Neuron (in vitro differentiated cells): ENCODE measurements at regions not wholly inside any gene's neighbourhood (a gene's known extent, or its start where the extent isn't known, plus 50 kb on each side); places are given as distances from the start of the nearest gene placed in this dataset.
"Not testable (repeated sequence)": the region's sequence is repeated elsewhere in the genome, so short reads cannot be mapped to it uniquely, and the experiment has no call there.

ENCODE experiments used
- H2AFZ ChIP-seq: one replicate; pipeline ENCODE4 v1.6.1; 2013; ENCODE audit warnings: low read depth, mild to moderate bottlenecking, inconsistent platforms, low read length, moderate library complexity
- H3K27me3 ChIP-seq: one replicate; pipeline ENCODE4 v1.6.1; 2013; ENCODE audit warnings: low read length; ENCODE audit not compliant: insufficient read depth
- H3K36me3 ChIP-seq: one replicate; pipeline ENCODE4 v1.6.1; 2013; ENCODE audit warnings: low read length; ENCODE audit not compliant: insufficient read depth
- H3K4me1 ChIP-seq: one replicate; pipeline ENCODE4 v1.6.1; 2013; ENCODE audit warnings: low read length; ENCODE audit not compliant: insufficient read depth
- H3K4me3 ChIP-seq: 2 replicates; pipeline ENCODE4 v1.5.1; 2013; ENCODE audit warnings: mild to moderate bottlenecking, low read length, moderate library complexity
- H3K9me3 ChIP-seq: one replicate; pipeline ENCODE4 v1.6.1; 2013; ENCODE audit warnings: low read length

DNA sequence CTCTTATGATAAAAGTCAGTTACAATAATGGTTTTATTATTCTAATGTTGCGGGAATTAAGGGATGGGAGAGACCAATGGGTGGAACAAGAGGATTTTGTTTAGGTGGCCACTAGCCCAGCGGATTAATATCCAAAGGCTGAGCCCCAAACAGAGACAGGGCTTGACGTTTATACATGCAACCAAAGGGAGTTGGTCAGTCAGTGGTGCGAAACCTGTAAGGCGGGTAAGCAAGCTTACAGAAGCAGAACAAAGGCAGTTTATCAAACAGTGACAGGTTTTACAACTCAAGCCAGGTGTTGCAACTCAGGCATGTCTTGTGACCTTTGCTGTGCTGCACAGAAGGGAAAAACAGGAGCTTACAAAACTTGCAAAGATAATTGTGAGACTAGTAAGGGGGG is 622.9 kb upstream of the MBL2 start:
- Histone ChIP-seq H3K36me3 (no peaks in the 10 kb centered on the region), H2AFZ (no peak overlapping the region), H3K4me1 (peaks cover 4% of the 10 kb centered on the region), H3K4me3 (no peak overlapping the region), H3K9me3 (no peaks in the 10 kb centered on the region), H3K27me3 (no peaks in the 10 kb centered on the region)

DNA sequence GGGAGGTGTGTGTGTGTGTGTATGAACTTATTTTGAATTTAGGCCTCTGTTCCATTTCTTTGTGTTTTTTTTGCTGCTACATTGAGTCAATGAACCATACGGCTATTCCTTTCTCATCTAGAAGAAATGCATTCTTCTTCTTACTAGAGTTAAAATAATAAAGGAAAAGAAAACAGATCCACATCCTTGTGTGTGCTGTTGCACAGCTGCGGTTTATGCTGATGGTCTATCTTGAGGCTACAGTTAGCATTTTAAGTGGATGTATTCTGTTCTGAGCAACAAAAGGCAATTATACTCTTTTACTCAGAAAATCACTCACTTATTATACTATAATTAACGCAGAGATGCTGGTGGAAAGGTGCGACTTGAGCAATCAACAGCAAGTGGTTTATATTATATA is 615.0 kb upstream of the MBL2 start:
- Histone ChIP-seq H3K4me3 (no peak overlapping the region), H3K9me3 (no peaks in the 10 kb centered on the region), H2AFZ (no peak overlapping the region), H3K27me3 (no peaks in the 10 kb centered on the region), H3K36me3 (no peaks in the 10 kb centered on the region), H3K4me1 (peaks cover 4% of the 10 kb centered on the region)

DNA sequence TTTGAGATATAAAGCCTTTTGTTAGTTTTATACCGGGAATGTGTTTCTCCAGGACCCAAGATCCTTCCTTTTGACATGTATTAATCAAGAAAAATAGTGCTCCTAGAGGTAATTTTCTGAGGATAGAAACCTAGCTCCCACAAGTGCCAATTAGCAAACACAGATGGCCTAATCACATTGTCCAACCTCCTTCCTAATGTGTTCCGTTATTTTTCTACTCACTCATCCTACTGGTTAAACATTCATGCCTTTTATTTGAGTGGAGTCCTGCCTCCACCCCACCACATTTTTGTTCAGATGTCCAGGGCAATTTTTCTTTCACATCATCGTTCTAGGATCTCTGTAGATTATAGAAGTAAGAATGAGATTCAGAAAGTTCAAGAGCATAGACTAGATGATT is 610.0 kb upstream of the MBL2 start:
- Histone ChIP-seq H3K4me1 (peaks cover 3% of the 10 kb centered on the region), H3K36me3 (no peaks in the 10 kb centered on the region), H2AFZ (no peak overlapping the region), H3K4me3 (no peak overlapping the region), H3K27me3 (no peaks in the 10 kb centered on the region), H3K9me3 (no peaks in the 10 kb centered on the region)

DNA sequence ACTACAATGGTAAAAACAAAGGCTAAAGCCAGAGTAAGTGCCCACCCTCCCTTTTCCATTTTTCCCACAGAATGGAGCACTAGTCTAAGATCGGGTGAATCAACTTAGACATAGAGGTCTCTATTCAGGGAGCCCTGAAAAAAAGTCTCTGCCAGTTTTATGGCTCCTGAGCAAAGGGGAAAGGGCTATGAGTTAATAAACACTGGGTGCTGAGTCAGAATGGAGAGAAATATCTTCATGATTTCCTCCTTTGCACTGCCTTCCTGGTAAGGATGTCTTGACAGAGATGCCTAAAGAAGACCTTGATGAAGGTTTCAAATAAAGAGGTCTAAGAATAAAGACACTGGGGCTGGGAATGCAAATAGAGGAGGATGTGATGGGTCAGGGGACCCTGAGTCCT is 607.4 kb upstream of the MBL2 start:
- Histone ChIP-seq H3K4me1 (no peaks in the 10 kb centered on the region), H3K36me3 (no peaks in the 10 kb centered on the region), H3K27me3 (no peaks in the 10 kb centered on the region), H3K9me3 (no peaks in the 10 kb centered on the region), H3K4me3 (no peak overlapping the region), H2AFZ (no peak overlapping the region)

DNA sequence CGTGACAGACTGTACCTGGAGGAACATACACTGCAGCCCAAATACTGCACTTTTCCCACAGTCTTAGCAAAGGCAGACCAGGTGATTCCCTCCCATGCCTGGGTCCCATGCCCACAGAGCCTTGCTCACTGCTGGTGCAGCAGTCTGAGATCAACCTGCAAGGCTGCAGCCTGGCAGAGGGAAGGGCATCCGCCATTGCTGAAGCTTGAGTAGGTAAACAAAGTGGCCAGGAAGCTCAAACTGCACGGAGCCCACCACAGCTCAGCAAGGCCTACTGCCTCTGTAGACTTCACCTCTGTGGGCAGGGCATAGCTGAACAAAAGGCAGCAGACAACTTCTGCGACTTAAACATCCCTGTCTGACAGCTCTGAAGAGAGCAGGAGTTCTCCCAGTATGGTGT is 597.8 kb upstream of the MBL2 start:
- Histone ChIP-seq H3K36me3 (no peaks in the 10 kb centered on the region), H3K9me3 (no peaks in the 10 kb centered on the region), H3K4me1 (no peaks in the 10 kb centered on the region), H3K27me3 (no peaks in the 10 kb centered on the region), H2AFZ (no peak overlapping the region), H3K4me3 (no peak overlapping the region)

DNA sequence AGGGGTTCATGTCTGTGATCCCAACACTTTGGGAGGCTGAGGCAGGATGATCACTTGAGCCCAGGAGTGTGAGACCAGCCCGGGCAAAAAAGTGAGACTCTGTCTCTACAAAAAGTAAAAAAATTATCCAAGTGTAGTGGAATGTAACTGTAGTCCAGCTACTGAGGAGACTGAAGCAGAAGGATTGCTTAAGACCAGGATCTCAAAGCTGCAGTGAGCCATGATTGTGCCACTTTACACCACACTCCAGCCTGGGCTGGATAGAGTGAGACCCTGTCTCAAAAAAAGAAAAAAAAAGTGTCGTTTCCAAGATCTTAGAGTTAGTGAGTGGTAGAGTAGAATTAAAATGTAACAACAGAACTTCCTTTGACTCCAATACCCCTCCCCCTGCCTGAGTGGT is 589.4 kb upstream of the MBL2 start:
- Histone ChIP-seq H3K36me3 (no peaks in the 10 kb centered on the region), H3K4me1 (no peaks in the 10 kb centered on the region), H3K9me3 (no peaks in the 10 kb centered on the region), H3K4me3 (no peak overlapping the region), H3K27me3 (no peaks in the 10 kb centered on the region), H2AFZ (no peak overlapping the region)

DNA sequence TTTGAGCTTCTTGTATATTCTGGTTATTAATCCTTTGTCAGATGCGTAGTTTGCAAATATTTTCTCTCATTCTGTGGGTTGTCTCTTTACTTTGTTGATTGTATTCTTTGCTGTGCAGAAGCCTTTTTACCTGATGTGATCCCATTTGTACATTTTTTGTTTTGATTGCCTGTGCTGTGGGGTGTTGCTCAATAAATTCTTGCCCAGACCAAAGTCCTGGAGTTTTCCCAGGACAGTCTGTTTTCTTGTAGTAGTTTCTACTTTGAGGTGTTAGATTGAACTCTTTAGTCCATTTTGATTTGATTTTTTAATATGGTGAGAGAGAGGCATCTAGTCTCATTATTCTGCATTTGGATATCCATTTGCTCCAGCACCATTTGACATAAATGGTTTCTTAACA is 588.7 kb upstream of the MBL2 start:
- Histone ChIP-seq H3K9me3 (no peaks in the 10 kb centered on the region), H3K36me3 (no peaks in the 10 kb centered on the region), H3K27me3 (no peaks in the 10 kb centered on the region), H2AFZ (no peak overlapping the region), H3K4me3 (no peak overlapping the region), H3K4me1 (no peaks in the 10 kb centered on the region)

DNA sequence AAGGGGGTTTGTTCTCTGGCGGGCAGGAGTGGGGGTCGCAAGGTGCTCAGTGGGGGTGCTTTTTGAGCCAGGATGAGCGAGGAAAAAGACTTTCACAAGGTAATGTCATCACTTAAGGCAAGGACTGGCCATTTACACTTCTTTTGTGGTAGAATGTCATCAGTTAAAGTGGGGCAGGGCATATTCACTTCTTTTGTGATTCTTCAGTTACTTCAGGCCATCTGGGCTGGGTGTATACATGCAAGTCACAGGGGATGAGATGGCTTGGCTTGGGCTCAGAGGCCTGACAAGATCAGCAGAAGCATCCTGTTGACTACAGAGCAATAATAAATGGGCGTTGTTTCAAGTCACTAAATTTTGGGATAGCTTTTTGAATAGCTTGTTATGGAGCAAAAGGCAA is 586.4 kb upstream of the MBL2 start:
- H3K9me3 ChIP-seq, H3K4me3 ChIP-seq, H2AFZ ChIP-seq, H3K27me3 ChIP-seq, H3K36me3 ChIP-seq, H3K4me1 ChIP-seq: not testable (repeated sequence)

DNA sequence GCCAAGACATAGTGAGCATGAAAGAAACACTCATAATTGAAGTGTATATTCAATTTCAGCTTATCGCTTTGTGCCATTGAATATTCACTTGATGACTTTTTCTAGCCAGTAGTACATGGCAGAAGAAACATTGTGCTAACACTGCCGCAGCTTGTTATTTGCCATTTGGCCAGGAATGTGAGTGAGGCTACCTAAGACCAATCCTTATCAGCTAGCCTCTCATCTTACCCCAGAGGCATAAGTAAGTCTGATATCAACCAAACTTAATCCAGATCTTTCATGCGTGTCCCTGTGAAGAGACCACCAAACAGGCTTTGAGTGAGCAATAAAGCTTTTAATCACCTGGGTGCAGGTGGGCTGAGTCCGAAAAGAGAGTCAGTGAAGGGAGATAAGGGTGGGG is 586.0 kb upstream of the MBL2 start:
- H3K4me3 ChIP-seq: no peak overlapping the region
- no peaks in the 10 kb centered on the region for H3K27me3 ChIP-seq
- no peaks in the 10 kb centered on the region for H3K9me3 ChIP-seq
- no peak overlapping the region for H2AFZ ChIP-seq
- no peaks in the 10 kb centered on the region for H3K4me1 ChIP-seq
- H3K36me3 ChIP-seq: no peaks in the 10 kb centered on the region

DNA sequence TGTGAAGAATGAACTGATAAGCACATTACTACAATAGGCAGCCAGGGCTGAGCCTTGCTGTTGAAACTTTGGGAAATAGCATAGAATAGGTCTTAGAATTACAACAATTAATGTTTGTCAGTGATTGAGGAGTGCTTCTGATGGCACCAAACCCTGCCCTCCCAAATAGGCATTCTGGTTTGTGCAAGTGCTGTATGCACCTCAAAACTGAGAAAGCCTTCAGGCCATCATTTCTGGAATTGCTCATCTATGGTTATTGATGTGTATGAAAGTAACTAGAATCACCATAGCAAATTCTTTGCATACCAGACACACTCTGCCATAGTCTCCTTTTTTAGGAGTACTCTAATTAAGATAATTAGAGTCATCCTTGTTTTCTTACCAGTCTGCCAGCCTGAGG is 585.0 kb upstream of the MBL2 start:
- H3K36me3 ChIP-seq: no peaks in the 10 kb centered on the region
- no peak overlapping the region for H2AFZ ChIP-seq
- no peaks in the 10 kb centered on the region for H3K4me1 ChIP-seq
- no peaks in the 10 kb centered on the region for H3K27me3 ChIP-seq
- no peak overlapping the region for H3K4me3 ChIP-seq
- H3K9me3 ChIP-seq: no peaks in the 10 kb centered on the region

DNA sequence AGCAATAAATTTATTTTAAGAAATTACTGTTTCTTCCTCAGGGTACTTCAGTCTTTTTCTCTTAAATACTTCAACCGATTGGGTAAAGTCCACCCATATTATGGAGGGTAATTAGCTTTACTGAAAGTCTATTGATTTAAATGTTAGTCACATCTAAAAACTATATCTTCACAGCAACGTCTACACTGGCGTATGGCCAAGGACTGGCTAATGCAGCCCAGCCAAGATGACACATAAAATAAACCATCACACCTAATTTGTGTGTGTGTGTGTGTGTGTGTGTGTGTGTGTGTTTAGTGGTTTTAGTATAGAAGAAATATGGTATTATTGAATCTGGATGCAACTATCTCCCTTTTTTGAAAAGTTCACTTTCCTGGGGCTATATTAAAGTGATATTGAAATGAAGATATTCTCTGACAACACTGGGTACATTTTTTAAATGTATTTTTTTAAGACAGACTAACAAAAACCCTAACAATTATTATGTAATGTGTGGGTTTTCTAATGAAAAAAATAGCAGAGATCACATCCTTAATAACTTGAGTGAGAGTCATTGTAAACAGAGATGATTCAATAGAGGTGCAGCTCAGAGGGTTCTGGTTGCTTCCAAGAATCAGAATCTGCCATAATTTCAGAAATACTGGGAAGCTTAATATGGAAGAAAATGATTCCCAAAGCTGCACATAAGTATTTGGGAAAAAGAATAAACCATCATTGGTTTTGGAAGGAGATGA is 584.2 kb upstream of the MBL2 start:
- no peaks in the 10 kb centered on the region for H3K27me3 ChIP-seq
- H3K9me3 ChIP-seq: no peaks in the 10 kb centered on the region
- no peaks in the 10 kb centered on the region for H3K36me3 ChIP-seq
- H2AFZ ChIP-seq: no peak overlapping the region
- no peak overlapping the region for H3K4me3 ChIP-seq
- no peaks in the 10 kb centered on the region for H3K4me1 ChIP-seq

DNA sequence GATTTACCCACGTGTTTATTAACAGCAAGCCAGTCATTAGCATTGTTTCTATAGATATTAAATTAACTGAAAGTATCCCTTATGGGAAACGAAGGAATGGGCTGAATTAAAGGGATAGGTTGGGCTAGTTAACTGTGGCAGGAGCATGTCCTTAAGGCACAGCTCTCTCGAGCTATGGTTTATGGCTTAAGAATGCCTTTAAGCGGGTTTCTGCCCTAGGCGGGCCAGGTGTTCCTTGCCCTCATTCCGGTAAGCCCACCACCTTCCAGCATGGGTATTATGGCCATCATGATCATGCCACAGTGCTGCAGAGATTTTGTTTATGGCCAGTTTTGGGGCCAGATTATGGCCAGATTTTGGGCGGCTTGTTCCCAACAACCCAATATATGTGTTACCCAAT is 569.9 kb upstream of the MBL2 start:
- H3K27me3 ChIP-seq, H3K36me3 ChIP-seq, H3K9me3 ChIP-seq, H2AFZ ChIP-seq, H3K4me3 ChIP-seq: not testable (repeated sequence)
- peaks cover 12% of the 10 kb centered on the region for H3K4me1 ChIP-seq

DNA sequence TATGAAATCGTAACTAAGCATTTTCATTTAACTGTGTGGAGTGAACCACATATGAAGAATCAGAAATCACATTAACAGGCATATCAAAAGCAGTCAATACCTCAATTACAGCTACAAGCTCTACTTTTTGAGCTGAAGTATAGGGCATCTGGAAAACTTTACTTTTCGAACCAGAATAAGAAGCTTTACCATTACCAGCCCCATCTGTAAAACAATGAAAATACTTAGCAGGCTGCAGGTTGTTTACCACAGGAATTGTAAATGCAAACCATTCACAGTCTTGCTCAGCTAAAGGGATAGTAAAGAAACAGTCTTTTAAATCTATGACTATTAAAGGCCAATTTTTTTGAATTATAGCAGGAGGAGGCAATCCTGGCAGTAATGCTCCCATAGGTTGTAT is 565.6 kb upstream of the MBL2 start:
- not testable (repeated sequence) for H2AFZ ChIP-seq, H3K27me3 ChIP-seq, H3K36me3 ChIP-seq, H3K9me3 ChIP-seq, H3K4me1 ChIP-seq, H3K4me3 ChIP-seq

DNA sequence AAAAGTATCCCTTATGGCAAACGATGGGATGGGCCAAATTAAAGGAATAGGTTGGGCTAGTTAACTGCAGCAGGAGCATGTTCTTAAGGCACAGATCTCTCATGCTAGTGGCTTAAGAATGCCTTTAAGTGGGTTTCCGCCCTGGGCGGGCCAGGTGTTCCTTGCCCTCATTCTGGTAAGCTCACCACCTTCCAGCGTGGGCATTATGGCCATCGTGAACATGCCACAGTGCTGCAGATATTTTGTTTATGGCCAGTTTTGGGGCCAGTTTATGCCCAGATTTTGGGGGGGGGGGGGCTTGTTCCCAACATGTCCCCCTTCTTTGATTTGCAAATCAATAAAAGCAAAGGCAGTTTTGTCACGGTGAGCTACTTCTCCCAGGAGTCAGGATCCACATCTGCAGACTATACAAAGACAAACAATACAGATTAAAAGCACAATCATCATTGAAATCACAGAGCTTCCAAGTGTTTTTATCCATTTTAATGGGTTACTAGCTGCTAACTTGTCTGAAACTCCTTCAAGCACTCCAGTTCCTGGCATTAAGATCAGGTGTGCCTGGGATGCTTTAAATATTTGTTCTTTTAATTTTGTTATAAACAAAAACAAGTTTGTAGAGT is 563.3 kb upstream of the MBL2 start:
- not testable (repeated sequence) for H3K4me1 ChIP-seq, H2AFZ ChIP-seq, H3K4me3 ChIP-seq, H3K9me3 ChIP-seq, H3K27me3 ChIP-seq, H3K36me3 ChIP-seq
